GM21515 (cell line): ENCODE measurements at regions not wholly inside any gene's neighbourhood (a gene's known extent, or its start where the extent isn't known, plus 50 kb on each side); places are given as distances from the start of the nearest gene placed in this dataset.
A peak's percentile ranks its signal among the peaks of the same experiment; 100 is the strongest.
"Not testable (repeated sequence)": the region's sequence is repeated elsewhere in the genome, so short reads cannot be mapped to it uniquely, and the experiment has no call there.

Source experiments
- ATAC-seq: cut with Tn5 transposase; IDR thresholded peaks from one replicate; pipeline ENCODE4 v1.9.1; 2021; ENCODE audit not compliant: unreplicated experiment

DNA sequence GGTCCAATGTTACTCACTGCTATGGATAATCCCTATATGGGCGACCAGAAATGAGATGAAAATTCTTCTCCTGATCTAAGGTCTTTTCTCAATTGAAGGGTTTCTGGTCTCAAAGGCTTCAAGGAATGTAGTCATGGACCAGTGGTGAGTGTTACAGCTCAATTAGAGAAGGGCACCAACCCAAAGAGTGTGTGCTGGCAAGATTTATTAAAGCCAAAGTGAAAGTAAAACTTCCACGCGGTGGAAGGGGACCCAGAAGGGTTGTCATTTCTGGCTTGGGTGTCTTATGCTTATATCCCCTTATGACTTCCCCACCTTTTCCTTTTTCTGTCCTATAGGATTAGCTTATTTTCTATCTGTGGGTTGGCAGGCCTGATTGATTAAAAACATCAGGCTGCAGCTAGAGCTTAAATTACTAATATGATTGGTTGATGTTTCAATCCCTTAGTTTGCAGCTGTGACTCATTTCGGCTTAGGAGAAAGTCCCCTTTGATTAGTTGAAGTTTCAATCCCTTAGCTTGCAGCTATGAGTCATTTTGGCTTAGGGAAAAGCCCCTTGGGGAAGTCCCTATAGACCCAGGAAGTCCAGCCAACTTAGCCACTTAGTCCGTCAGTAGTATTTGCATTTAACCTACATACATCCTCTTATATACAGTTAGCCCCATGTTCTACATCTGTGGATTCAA is 179.5 kb upstream of the NLGN4Y start:
- peak; percentile 44 for ATAC-seq

DNA sequence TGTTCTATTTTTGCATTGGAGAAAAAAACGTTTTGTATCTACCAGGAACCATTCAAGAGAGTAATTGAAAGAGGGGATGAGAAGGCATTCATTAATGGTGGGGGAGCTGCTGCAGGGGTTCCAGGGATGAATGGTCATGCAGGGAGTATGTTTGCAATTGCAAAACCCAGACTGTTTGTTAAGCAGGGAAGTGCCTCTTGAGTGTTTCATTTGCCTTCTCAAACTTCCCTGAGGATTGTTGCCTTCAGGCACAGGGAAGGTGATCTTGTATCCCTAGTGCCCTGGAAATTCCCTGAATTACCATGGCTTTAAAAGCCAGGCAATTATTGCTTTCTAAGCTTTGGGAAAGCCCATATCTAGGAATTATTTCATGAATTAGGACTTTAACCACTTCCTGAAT is 172.7 kb upstream of the NLGN4Y start:
- ATAC-seq: no peak

DNA sequence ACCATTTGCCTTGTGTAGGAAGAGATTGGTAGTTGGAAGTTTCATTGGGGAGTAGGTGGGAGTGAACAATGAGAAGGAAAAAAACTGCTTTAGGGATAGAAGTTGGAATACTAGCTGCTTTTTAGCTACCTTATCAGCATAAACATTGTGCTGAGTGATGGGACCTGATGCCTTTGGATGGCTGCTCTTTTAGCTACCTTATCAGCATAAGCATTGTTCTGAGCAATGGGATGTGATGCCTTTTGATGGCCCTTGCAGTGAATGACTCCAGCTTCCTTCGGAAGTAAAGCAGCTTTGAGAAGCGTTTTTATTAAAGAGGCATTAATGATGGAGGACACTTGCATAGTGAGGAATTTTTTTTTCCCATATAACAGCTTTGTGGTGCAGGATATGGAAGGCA is 168.2 kb upstream of the NLGN4Y start:
- ATAC-seq: no peak

DNA sequence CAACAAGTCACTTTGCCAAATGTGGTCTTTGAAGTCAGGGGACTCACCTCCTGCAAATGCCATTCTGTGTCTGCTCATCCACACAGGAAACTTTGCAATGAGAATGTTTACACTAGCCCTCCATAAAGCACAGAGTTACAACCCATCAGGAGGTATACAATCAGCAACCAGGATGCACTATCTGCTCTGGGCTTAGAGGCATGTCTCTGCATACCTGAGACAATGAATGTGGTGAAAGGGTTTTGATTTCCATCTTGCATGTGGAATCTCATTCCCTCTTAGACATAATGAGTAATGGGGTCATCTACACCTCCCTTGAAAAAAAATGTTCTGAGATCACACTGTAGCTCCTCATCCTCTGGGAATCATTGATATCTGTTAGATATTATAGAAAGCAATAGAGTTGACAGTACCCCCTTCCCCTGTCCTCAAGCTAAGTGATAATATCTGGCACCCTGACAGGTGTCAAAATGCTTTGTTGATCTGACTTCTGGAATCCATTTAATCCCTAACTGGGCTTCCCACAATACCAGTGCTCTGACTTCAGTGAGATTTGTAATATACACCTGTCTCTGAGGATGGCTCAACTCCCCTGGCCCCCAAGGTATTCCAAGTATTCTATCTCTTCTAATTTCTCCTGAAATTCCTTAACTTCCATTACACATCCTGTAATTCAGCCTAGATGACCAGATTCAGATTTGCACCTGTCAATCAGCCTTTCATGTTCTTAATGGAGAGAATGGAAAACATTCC is 163.4 kb upstream of the NLGN4Y start:
- no peak for ATAC-seq

DNA sequence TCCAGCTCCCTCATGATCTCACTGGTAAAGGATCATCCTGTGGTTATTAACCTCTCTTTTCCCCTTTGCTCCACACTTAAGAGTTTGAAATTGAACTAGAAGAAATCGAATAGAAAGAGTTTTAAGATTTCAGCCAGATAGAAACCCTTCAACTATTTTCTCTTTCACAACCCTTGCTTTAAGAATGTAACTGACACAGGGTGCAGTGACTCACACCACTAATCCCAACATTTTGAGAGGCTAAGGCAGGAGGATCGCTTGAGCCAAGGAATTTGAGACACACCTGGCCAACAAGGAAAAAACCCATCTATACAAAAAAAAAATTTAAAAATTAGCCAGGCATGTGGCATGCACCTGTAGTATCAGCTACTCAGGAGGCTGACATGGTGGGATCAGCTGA is 150.7 kb upstream of the NLGN4Y start:
- ATAC-seq: no peak

DNA sequence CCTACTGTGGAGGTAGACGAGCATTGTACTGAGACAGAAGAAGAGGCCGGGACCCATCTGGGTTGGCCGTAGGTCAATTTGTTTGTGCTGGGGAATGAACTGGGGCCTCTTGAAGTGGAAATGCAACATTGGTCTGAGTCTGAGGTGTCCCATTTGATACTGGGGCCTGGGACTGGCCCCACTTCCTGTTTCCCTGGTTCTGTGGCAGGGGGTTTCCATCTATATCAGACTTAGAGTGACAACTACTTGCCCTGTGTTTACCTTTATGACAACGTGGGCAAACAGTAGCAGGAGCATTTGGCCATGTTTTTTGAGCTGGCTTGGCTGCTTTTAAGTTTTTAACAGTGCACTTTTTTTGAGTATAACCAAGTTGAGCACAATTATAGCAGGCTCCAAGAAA is 146.1 kb upstream of the NLGN4Y start:
- no peak for ATAC-seq

DNA sequence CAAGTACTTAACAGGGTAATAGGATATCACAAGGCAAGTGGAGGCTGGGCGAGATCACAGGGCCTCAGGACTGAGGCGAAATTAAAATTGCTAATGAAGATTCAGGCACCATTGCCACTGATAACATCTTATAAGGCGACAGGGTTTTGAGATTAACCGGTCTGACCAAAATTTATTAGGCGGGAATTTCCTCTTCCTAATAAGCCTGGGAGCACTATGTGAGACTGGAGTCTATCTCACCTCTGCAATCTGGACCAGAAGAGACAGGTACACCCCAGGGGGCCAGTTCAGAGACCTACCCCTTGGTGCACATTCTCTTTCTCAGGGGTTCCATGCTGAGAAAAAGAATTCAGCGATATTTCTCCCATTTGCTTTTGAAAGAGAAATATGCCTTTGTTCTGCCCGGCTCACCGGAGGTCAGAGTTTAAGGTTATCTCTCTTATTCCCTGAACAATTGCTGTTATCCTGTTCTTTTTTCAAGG is 113.7 kb upstream of the NLGN4Y start:
- ATAC-seq: not testable (repeated sequence)

DNA sequence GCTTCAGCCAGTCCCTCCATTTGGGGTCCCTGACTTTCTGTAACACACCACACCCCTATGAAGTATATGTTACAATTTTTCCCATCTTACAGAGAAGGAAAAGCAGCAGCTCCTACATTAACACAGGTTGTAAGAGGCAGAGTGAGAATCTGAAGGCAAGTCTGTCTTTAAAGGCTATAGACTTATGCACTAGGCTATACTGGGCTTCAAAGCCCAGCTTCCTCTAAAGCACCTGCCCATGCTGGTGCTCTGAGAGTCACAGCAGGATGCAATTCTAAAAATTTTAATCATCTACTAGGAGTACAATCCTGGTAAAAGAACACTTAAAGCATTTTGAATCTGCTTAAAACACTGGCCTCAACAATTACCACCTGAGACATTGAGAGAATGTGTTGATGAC is 113.0 kb upstream of the NLGN4Y start:
- ATAC-seq: no peak

DNA sequence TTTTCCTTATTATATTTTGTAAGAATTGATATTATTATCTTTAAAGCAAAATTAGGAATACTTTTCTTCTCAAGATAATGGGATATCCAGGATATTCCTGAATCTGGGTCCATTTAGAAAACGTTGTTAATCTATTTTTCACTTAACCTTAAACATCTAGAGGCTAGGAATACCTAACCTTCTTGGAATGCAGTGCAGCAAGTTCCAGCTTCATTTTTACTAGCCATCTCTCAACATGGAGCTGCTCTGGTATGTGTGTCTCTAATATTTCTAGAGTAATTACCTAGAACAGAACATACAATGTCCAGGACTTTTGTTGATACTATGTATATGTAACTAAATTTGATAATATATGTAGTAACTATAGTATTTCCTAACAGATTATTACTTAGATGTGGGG is 87.8 kb upstream of the NLGN4Y start:
- ATAC-seq: no peak

DNA sequence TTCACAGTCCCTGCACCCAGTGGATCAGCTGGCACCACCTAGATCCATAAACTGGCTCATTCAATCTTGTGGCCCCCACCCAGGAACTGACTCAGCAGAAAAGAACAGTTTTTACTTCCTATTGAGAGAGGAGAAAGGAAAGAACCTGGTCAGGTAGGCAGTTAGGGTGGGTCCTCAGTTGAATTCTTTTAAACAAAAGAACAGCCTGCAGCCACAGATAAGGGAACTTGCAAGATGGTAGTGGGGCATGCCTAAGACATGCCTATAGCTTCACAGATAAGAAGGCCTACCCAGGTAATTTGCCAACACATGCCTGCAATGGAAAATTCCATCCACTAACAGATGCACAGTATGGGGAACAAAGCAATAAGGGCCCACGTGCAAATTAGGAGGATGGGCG is 86.7 kb upstream of the NLGN4Y start:
- no peak for ATAC-seq

DNA sequence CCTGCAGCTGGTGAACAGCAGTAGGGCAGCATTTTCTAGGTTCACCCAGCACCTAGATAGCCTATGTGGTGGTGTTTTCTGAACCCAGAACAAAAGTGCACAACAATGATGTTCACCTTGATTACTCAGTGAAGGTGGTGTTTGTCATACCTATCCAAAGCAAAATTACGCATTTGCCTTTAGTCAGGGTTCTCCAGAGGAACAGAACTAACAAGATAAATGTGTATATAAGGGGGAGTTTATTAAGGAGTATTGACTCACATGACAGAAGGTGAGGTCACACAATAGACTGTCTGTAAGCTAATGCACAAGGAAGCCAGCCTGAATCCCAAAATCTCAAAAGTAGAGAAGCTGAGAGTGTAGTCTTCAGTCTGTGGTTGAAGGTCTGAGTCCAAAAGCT is 85.9 kb upstream of the NLGN4Y start:
- no peak for ATAC-seq

DNA sequence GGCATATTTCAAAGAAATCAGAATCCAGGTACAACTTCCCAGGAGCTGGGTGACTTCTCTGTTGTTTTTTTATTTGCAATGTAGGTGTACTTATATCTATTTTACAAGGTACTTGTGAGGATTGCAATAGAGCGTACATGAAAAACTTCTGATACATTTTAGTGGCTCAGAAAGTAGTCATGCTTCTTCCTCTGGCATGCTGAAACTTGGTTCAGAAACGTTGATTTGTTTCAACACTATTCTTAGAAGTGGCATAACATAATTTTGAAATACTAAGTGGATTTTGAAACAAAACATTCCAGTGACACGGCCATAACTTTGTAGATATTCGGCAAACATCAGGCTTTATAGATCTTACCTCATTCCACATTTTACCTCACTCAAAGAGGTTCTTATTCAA is 79.8 kb upstream of the NLGN4Y start:
- no peak for ATAC-seq

DNA sequence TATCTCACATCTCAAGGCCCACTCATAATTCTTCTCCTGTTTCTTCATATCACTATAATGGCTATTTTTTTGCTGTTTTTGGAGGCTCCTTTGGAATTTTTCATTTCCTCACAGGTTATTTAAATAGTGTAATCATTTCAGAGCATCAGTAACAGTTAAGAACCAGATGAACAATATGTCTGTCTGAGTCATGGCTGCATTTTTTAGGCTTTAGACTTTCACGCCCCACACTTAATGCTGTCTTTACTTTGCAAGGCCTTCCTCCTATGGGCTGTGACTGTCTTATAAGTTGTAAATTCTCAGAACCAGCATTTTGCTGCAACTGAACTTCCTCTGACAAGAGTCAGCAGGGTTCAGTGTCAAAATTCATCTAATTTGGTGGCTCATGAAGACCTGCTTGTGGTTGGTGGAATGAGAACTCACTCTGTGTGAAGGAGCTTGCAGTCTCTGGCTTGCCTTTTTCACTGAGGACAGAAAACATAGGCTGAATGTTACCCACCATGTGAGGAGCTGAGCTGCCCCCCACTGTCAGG is 56.1 kb upstream of the NLGN4Y start:
- ATAC-seq: no peak

DNA sequence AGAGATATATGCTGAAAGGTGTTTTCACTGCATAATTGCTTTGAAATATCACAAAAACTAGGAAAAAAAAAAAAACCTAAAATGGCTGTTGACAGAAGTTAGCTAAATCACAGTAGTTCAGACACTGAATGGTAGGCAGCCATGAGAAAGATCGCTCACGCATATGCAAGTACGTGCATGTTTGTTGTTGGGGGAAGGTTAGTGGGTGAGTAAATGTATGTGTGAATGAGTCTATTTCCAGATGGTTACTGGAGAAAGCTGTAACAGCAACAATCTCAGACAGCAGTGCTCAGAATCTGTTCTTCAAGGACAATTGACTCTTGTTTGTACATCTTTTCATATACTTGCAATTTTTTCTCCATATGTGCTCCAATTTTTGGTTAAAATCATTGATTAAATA is 51.9 kb upstream of the NLGN4Y start:
- no peak for ATAC-seq

DNA sequence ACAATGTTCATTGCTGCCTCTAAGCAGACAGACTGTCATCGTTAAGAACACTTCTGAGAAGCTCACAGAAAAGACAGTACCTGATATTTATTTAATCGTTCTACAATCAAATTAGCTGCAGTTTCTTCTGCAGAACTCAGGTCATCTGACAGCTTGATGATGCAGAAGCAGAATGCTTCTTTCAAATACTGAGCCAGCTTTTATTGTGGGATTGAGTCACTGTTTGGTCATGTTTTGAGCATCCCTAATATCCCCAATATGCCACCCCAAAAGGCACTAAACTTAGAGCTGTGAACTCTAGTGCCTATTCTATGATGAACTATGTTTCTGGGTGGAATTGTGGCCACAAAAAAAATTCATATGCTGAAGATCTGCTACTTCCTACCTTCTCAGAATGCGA is 51.0 kb upstream of the NLGN4Y start:
- no peak for ATAC-seq
